ENCODE measurements at regions not wholly inside any gene's neighbourhood (a gene's known extent, or its start where the extent isn't known, plus 50 kb on each side); places are given as distances from the start of the nearest gene placed in this dataset.

DNA sequence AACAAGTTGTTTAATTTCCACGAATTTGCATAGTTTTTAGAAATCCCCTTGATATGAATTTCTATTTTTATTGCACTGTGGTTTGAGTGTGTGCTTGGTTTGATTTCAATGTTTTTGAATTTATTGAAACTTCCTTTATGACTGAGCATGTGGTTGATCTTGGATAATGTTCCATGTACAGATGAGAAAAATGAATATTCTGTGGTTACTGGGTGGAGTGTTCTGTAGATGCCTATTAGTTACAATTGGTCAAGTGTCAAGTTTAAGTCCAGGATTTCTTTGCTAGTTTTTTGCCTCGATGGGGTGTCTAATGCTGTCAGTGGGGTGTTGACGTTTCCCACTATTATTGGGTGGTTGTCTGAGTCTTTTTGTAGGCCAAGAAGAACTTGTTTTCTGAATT, 319.5 kb upstream of the ACTBL2 start:
- TF ChIP-seq, protein P1, sequence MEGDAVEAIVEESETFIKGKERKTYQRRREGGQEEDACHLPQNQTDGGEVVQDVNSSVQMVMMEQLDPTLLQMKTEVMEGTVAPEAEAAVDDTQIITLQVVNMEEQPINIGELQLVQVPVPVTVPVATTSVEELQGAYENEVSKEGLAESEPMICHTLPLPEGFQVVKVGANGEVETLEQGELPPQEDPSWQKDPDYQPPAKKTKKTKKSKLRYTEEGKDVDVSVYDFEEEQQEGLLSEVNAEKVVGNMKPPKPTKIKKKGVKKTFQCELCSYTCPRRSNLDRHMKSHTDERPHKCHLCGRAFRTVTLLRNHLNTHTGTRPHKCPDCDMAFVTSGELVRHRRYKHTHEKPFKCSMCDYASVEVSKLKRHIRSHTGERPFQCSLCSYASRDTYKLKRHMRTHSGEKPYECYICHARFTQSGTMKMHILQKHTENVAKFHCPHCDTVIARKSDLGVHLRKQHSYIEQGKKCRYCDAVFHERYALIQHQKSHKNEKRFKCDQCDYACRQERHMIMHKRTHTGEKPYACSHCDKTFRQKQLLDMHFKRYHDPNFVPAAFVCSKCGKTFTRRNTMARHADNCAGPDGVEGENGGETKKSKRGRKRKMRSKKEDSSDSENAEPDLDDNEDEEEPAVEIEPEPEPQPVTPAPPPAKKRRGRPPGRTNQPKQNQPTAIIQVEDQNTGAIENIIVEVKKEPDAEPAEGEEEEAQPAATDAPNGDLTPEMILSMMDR (IDR thresholded peaks at IDR 0.05): no peak
- no peak for TF ChIP-seq ZFX (IDR thresholded peaks at IDR 0.05; ENCODE audit: borderline replicate concordance)
- no peak overlapping the region for H3K27ac ChIP-seq

DNA sequence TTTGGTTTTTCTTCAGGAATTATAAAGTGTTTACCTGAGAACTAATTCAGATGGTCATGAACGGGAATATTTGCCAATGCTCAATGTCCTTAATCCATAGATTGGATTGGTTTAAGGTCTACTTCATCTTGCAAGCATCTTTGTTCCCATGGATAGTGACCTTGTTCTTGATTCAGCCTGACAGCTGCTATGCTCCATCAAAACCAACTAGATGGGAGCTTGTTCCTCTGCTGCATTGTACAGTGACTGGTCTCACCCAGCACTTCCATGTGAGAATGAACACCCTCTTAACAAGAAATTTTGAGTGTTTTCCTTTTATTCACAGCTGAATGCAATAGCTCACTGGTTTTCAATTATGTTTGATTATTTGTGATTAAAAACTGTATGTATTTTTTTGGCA, 312.6 kb upstream of the ACTBL2 start:
- no peak overlapping the region for H3K27ac ChIP-seq
- no peak for TF ChIP-seq ZFX (IDR thresholded peaks at IDR 0.05; ENCODE audit: borderline replicate concordance)
- TF ChIP-seq, protein P1 (IDR thresholded peaks at IDR 0.05): no peak

DNA sequence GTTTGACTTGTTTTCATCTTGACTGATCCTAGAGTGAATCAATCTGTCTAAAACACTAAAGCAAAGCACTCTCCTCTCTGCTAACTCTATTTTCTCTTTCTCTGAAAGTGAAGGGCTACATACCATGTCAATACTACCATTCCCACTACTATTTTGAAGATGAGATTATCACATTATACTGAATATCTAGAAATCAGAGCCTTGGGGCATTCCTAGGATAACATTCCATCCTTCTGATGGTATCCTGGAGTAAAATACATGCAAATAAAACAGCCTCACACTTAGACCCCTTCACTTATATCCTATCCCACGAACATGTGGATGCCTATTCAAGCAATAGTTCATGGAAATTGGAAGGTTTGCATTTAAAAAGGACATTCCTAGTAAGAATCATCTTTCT, 309.3 kb upstream of the ACTBL2 start:
- H3K27ac ChIP-seq: no peak overlapping the region
- no peak for TF ChIP-seq ZFX (IDR thresholded peaks at IDR 0.05; ENCODE audit: borderline replicate concordance)
- TF ChIP-seq, protein P1 (IDR thresholded peaks at IDR 0.05): no peak

DNA sequence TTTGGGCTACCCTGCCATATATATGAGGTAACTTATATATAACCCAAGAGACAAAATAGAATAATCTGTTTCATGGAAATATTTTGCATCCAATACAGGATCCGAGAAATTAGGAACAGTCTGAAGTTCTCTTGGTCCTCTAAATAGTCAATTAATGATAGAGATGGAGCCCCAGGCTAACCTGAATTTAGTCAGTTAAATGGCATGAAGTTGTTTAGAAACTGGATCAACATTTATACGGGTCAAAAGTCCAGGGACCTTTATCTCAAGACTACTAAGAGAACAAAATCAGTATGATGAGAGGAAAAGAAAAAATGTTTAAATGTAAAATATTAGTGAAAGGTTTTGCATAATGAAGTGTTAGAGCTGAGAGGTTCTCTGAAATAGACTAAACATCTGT, 303.3 kb upstream of the ACTBL2 start:
- TF ChIP-seq, protein P1 (IDR thresholded peaks at IDR 0.05): no peak
- no peak for TF ChIP-seq ZFX (IDR thresholded peaks at IDR 0.05; ENCODE audit: borderline replicate concordance)
- no peak overlapping the region for H3K27ac ChIP-seq

DNA sequence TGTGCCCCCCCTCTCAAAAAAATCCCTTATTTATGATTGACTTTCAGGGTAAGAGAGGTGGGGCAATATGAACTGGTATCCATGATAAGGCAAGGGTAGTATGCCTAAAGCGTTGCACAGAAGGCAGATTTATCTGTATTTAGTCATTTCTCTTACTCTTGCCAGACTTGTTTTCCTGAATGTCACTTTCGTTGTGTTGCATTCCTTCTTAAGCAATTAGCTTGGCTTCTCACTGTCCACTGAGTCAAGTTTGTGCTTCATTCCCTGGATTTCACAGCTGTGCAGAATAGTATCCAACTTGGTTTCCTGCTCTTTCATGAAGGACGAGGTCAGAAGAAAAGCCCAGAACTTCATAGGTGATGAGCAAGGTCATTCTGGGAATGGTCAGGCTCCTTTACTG, 301.5 kb upstream of the ACTBL2 start:
- no peak overlapping the region for H3K27ac ChIP-seq
- TF ChIP-seq, protein P1 (IDR thresholded peaks at IDR 0.05): no peak
- TF ChIP-seq ZFX (IDR thresholded peaks at IDR 0.05; ENCODE audit: borderline replicate concordance): no peak

DNA sequence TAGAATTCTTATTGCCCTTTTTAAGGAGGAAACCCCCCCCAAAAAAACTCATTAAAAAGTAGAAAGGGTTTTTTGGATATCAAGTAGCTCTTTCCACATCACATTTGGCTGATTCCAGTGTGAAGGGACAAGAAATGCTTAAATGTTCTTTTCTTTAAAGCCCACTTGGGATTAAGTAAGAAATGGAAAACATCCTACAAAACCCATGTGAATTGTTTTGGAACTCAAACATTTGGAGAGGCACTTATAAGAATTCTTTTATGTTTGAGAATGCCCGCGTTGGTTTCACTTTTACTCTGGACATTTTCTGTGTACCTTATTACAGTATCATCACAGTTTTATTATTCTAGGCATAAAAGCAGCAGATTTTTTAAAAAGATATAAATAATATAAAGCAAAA, 301.1 kb upstream of the ACTBL2 start:
- TF ChIP-seq, protein P1 (IDR thresholded peaks at IDR 0.05): no peak
- TF ChIP-seq ZFX (IDR thresholded peaks at IDR 0.05; ENCODE audit: borderline replicate concordance): no peak
- H3K27ac ChIP-seq: no peak overlapping the region

DNA sequence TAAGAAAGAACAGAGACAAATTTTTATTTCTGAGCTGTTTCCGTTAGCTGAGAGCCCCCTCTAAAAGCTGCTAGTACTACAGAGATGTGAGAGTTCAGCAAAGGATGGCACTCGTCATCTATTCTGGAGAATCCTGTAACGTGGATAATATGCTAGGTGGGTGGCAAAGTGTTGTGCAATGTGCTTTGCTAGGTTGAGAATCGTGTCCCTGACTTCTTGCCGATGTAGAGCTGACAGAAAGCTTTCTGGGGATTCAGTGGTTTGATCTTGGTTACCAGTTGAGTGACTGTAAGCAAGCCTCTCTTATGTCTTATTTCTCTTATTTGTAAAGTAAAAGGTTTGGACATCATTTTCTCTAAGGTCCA, 298.3 kb upstream of the ACTBL2 start:
- no peak overlapping the region for H3K27ac ChIP-seq
- TF ChIP-seq ZFX (IDR thresholded peaks at IDR 0.05; ENCODE audit: borderline replicate concordance): no peak
- TF ChIP-seq, protein P1 (IDR thresholded peaks at IDR 0.05): no peak

All from 22Rv1 (cell line).